ENCODE measurements at regions not wholly inside any gene's neighbourhood (a gene's known extent, or its start where the extent isn't known, plus 50 kb on each side); places are given as distances from the start of the nearest gene placed in this dataset.

- no peak for TF ChIP-seq CTBP1 (IDR thresholded peaks at IDR 0.05; ENCODE audit: borderline replicate concordance)
- no peak for TF ChIP-seq PKNOX1 (IDR thresholded peaks at IDR 0.05)
- TF ChIP-seq FOXM1 (IDR thresholded peaks at IDR 0.05; ENCODE audit: borderline replicate concordance), result no peak
- TF ChIP-seq LEF1 (IDR thresholded peaks at IDR 0.05; ENCODE audit: borderline replicate concordance), result no peak
- no peak for TF ChIP-seq L3MBTL2 (conservative IDR thresholded peaks at IDR 0.05)
- TF ChIP-seq SUZ12 (IDR thresholded peaks at IDR 0.05), result no peak
- TF ChIP-seq FOXA1 (IDR thresholded peaks at IDR 0.05), result no peak
- TF ChIP-seq TARDBP (IDR thresholded peaks at IDR 0.05), result no peak
- TF ChIP-seq BHLHE40 (IDR thresholded peaks at IDR 0.05; ENCODE audit: borderline replicate concordance), result no peak
- TF ChIP-seq ARNT (IDR thresholded peaks at IDR 0.05), result no peak
- TF ChIP-seq NFRKB (IDR thresholded peaks at IDR 0.05), result no peak
- TF ChIP-seq ELF4 (IDR thresholded peaks at IDR 0.05), result no peak
- TF ChIP-seq FOXK2 (IDR thresholded peaks at IDR 0.05), result no peak
- TF ChIP-seq HDGF (IDR thresholded peaks at IDR 0.05; ENCODE audit: borderline replicate concordance), result no peak
- TF ChIP-seq SP1 (IDR thresholded peaks at IDR 0.05), result no peak
- TF ChIP-seq ZNF384 (IDR thresholded peaks at IDR 0.05), result no peak
- CTCF ChIA-PET, result no interaction called here
- no peak for DNase-seq (ENCODE audit: extremely low spot score)
- POLR2A ChIA-PET, result no interaction called here
Measured at GRCh38 chr2:183292028-183292427, 167.8 kb downstream of the NUP35 start.

- no peak for DNase-seq (ENCODE audit: extremely low spot score)
- TF ChIP-seq SUZ12 (IDR thresholded peaks at IDR 0.05) (no peak), FOXK2 (IDR thresholded peaks at IDR 0.05) (no peak), ZNF384 (IDR thresholded peaks at IDR 0.05) (no peak), NFRKB (IDR thresholded peaks at IDR 0.05) (no peak), HDGF (IDR thresholded peaks at IDR 0.05; ENCODE audit: borderline replicate concordance) (no peak), ARNT (IDR thresholded peaks at IDR 0.05) (no peak), FOXA1 (IDR thresholded peaks at IDR 0.05) (no peak), ELF4 (IDR thresholded peaks at IDR 0.05) (no peak), LEF1 (IDR thresholded peaks at IDR 0.05; ENCODE audit: borderline replicate concordance) (no peak), CTBP1 (IDR thresholded peaks at IDR 0.05; ENCODE audit: borderline replicate concordance) (no peak), SP1 (IDR thresholded peaks at IDR 0.05) (no peak), BHLHE40 (IDR thresholded peaks at IDR 0.05; ENCODE audit: borderline replicate concordance) (no peak), TARDBP (IDR thresholded peaks at IDR 0.05) (no peak)
- POLR2A ChIA-PET, result no interaction called here
- CTCF ChIA-PET, result no interaction called here
Measured at GRCh38 chr2:183339311-183339710, 215.1 kb downstream of the NUP35 start.

- ChIA-PET CTCF (no interaction called here), POLR2A (no interaction called here)
- TF ChIP-seq ZNF384 (IDR thresholded peaks at IDR 0.05) (no peak), FOXA1 (IDR thresholded peaks at IDR 0.05) (no peak), NFRKB (IDR thresholded peaks at IDR 0.05) (no peak), LEF1 (IDR thresholded peaks at IDR 0.05; ENCODE audit: borderline replicate concordance) (no peak), BHLHE40 (IDR thresholded peaks at IDR 0.05; ENCODE audit: borderline replicate concordance) (no peak), HDGF (IDR thresholded peaks at IDR 0.05; ENCODE audit: borderline replicate concordance) (no peak), ARNT (IDR thresholded peaks at IDR 0.05) (no peak), FOXK2 (IDR thresholded peaks at IDR 0.05) (no peak), L3MBTL2 (conservative IDR thresholded peaks at IDR 0.05) (no peak), CTBP1 (IDR thresholded peaks at IDR 0.05; ENCODE audit: borderline replicate concordance) (no peak), SP1 (IDR thresholded peaks at IDR 0.05) (no peak)
- DNase-seq (ENCODE audit: extremely low spot score), result no peak
Measured at GRCh38 chr2:183341057-183341456, 216.8 kb downstream of the NUP35 start.

GRCh38 chr2:183347969-183348368, 223.7 kb downstream of the NUP35 start:
- TF ChIP-seq CTBP1 (IDR thresholded peaks at IDR 0.05; ENCODE audit: borderline replicate concordance), result no peak
- no peak for TF ChIP-seq LEF1 (IDR thresholded peaks at IDR 0.05; ENCODE audit: borderline replicate concordance)
- TF ChIP-seq SUZ12 (IDR thresholded peaks at IDR 0.05), result no peak
- no peak for TF ChIP-seq HDGF (IDR thresholded peaks at IDR 0.05; ENCODE audit: borderline replicate concordance)
- no peak for TF ChIP-seq L3MBTL2 (conservative IDR thresholded peaks at IDR 0.05)
- TF ChIP-seq TARDBP (IDR thresholded peaks at IDR 0.05), result no peak
- no peak for TF ChIP-seq ELF4 (IDR thresholded peaks at IDR 0.05)
- ChIA-PET POLR2A (no interaction called here), CTCF (no interaction called here)

GRCh38 chr2:183348492-183348891, 224.2 kb downstream of the NUP35 start:
- no peak for DNase-seq (ENCODE audit: extremely low spot score)
- POLR2A ChIA-PET, result no interaction called here
- CTCF ChIA-PET, result no interaction called here
- TF ChIP-seq L3MBTL2 (conservative IDR thresholded peaks at IDR 0.05) (no peak), ARNT (IDR thresholded peaks at IDR 0.05) (no peak), SUZ12 (IDR thresholded peaks at IDR 0.05) (no peak), NFRKB (IDR thresholded peaks at IDR 0.05) (no peak), FOXA1 (IDR thresholded peaks at IDR 0.05) (no peak), SP1 (IDR thresholded peaks at IDR 0.05) (no peak), FOXM1 (IDR thresholded peaks at IDR 0.05; ENCODE audit: borderline replicate concordance) (no peak), FOXK2 (IDR thresholded peaks at IDR 0.05) (no peak), PKNOX1 (IDR thresholded peaks at IDR 0.05) (no peak), LEF1 (IDR thresholded peaks at IDR 0.05; ENCODE audit: borderline replicate concordance) (no peak), CTBP1 (IDR thresholded peaks at IDR 0.05; ENCODE audit: borderline replicate concordance) (no peak), TARDBP (IDR thresholded peaks at IDR 0.05) (no peak)

More at GRCh38 chr2:183347969-183348368, 223.7 kb downstream of the NUP35 start:
- DNase-seq (ENCODE audit: extremely low spot score), result no peak

GRCh38 chr2:183349091-183349490, 224.8 kb downstream of the NUP35 start:
- ChIA-PET CTCF (no interaction called here), POLR2A (no interaction called here)
- no peak for DNase-seq (ENCODE audit: extremely low spot score)
- TF ChIP-seq ELF4 (IDR thresholded peaks at IDR 0.05) (no peak), CTBP1 (IDR thresholded peaks at IDR 0.05; ENCODE audit: borderline replicate concordance) (no peak), NFRKB (IDR thresholded peaks at IDR 0.05) (no peak), FOXM1 (IDR thresholded peaks at IDR 0.05; ENCODE audit: borderline replicate concordance) (no peak), L3MBTL2 (conservative IDR thresholded peaks at IDR 0.05) (no peak), ARNT (IDR thresholded peaks at IDR 0.05) (no peak), HDGF (IDR thresholded peaks at IDR 0.05; ENCODE audit: borderline replicate concordance) (no peak), BHLHE40 (IDR thresholded peaks at IDR 0.05; ENCODE audit: borderline replicate concordance) (no peak), ZNF384 (IDR thresholded peaks at IDR 0.05) (no peak), TARDBP (IDR thresholded peaks at IDR 0.05) (no peak), SP1 (IDR thresholded peaks at IDR 0.05) (no peak)

- DNase-seq (ENCODE audit: extremely low spot score), result no peak
- TF ChIP-seq SP1 (IDR thresholded peaks at IDR 0.05), result no peak
- no peak for TF ChIP-seq LEF1 (IDR thresholded peaks at IDR 0.05; ENCODE audit: borderline replicate concordance)
- TF ChIP-seq PKNOX1 (IDR thresholded peaks at IDR 0.05), result no peak
- TF ChIP-seq BHLHE40 (IDR thresholded peaks at IDR 0.05; ENCODE audit: borderline replicate concordance), result no peak
- no peak for TF ChIP-seq L3MBTL2 (conservative IDR thresholded peaks at IDR 0.05)
- no peak for TF ChIP-seq ELF4 (IDR thresholded peaks at IDR 0.05)
- no peak for TF ChIP-seq FOXK2 (IDR thresholded peaks at IDR 0.05)
- TF ChIP-seq FOXA1 (IDR thresholded peaks at IDR 0.05), result no peak
- CTCF ChIA-PET, result no interaction called here
- POLR2A ChIA-PET, result no interaction called here
Measured at GRCh38 chr2:183359867-183360266, 235.6 kb downstream of the NUP35 start.
